ENCODE measurements at regions not wholly inside any gene's neighbourhood (a gene's known extent, or its start where the extent isn't known, plus 50 kb on each side); places are given as distances from the start of the nearest gene placed in this dataset.

DNA sequence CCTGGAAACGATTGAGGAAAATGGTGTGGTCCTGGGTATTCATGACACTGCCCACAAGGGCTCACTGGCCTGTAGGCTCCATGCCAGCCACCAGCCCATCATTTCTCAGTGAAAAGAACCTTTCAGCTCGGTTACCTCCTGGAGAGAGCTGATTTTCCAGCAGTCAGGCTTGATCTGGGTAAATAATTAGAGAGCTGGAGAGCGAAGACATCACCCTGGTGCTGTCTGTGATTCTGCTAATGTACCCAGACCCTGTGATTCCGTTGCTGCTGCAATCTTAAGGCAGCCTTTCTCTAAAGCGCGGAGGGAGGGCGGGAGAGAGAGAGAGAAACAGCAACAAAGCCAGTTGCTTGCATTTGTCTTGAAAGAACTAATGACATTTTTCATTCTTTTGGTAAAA lies 221.9 kb upstream of the TOPAZ1 start:
- TF ChIP-seq EZH2 (IDR thresholded peaks at IDR 0.05; ENCODE audit: borderline replicate concordance, low read length), result no peak
- TF ChIP-seq, protein P1, sequence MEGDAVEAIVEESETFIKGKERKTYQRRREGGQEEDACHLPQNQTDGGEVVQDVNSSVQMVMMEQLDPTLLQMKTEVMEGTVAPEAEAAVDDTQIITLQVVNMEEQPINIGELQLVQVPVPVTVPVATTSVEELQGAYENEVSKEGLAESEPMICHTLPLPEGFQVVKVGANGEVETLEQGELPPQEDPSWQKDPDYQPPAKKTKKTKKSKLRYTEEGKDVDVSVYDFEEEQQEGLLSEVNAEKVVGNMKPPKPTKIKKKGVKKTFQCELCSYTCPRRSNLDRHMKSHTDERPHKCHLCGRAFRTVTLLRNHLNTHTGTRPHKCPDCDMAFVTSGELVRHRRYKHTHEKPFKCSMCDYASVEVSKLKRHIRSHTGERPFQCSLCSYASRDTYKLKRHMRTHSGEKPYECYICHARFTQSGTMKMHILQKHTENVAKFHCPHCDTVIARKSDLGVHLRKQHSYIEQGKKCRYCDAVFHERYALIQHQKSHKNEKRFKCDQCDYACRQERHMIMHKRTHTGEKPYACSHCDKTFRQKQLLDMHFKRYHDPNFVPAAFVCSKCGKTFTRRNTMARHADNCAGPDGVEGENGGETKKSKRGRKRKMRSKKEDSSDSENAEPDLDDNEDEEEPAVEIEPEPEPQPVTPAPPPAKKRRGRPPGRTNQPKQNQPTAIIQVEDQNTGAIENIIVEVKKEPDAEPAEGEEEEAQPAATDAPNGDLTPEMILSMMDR (conservative IDR thresholded peaks at IDR 0.05 in 1 of 2, IDR thresholded peaks at IDR 0.05 in 1 of 2; ENCODE audit: extremely low read depth in 1 of 2, insufficient read depth in 1 of 2, low read depth in 1 of 2, low read length in 2 of 2), result no peak

Measured in mammary epithelial cell (primary cell).